BE2C (cell line): ENCODE measurements at regions not wholly inside any gene's neighbourhood (a gene's known extent, or its start where the extent isn't known, plus 50 kb on each side); places are given as distances from the start of the nearest gene placed in this dataset.

Experiments
- DNase-seq: peaks from one replicate; pipeline ENCODE4 v3.0.0-alpha.2; 2020
- H3K27me3 ChIP-seq: fragments of 250-450 bp; sonication (Bioruptor Pico); 2 replicates; pipeline ENCODE4 v1.5.1; 2020; ENCODE audit warnings: mild to moderate bottlenecking
- H3K36me3 ChIP-seq: fragments of 250-450 bp; sonication (Bioruptor Pico); 2 replicates; pipeline ENCODE4 v1.5.1; 2020; ENCODE audit warnings: mild to moderate bottlenecking
- H3K4me1 ChIP-seq: fragments of 250-450 bp; sonication (Bioruptor Pico); 2 replicates; pipeline ENCODE4 v1.5.1; 2020
- H3K4me3 ChIP-seq: 2 replicates; pipeline ENCODE4 v1.5.1; 2011; ENCODE audit warnings: low read depth, low read length
- H3K9me3 ChIP-seq: fragments of 250-450 bp; sonication (Bioruptor Pico); 2 replicates; pipeline ENCODE4 v1.5.1; 2020
- TF ChIP-seq, protein P1 (sequence below): IDR thresholded peaks from 2 replicates; pipeline ENCODE4 v1.5.1; 2012; ENCODE audit warnings: mild to moderate bottlenecking, low read depth, low read length

GRCh38 chr6:126643352-126643751 is 303.4 kb downstream of the CENPW start:
- TF ChIP-seq, protein P1, sequence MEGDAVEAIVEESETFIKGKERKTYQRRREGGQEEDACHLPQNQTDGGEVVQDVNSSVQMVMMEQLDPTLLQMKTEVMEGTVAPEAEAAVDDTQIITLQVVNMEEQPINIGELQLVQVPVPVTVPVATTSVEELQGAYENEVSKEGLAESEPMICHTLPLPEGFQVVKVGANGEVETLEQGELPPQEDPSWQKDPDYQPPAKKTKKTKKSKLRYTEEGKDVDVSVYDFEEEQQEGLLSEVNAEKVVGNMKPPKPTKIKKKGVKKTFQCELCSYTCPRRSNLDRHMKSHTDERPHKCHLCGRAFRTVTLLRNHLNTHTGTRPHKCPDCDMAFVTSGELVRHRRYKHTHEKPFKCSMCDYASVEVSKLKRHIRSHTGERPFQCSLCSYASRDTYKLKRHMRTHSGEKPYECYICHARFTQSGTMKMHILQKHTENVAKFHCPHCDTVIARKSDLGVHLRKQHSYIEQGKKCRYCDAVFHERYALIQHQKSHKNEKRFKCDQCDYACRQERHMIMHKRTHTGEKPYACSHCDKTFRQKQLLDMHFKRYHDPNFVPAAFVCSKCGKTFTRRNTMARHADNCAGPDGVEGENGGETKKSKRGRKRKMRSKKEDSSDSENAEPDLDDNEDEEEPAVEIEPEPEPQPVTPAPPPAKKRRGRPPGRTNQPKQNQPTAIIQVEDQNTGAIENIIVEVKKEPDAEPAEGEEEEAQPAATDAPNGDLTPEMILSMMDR = no peak
- H3K36me3 ChIP-seq = no peaks in the 10 kb centered on the region
- DNase-seq = no peak

DNA sequence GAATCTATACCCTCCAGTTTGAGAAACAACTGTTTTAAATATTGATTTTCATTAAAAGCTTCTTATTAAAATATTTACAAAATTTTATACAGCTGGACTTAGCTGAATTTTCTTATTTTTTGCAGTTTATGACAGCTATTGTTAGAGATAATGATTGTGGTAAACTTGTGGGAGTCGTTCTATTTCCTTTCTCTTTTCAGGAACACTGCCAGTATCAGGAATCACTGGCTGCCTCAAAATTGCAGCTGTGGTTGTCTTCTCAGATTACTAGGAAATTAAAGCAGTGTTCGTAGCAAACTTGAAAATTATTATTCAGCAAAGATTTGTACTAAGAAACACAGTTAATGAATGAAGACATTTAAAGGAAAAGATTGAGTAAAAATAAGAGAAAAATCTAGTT is 311.0 kb downstream of the CENPW start:
- Histone ChIP-seq H3K4me3 (no peak overlapping the region), H3K4me1 (no peaks in the 10 kb centered on the region), H3K36me3 (no peaks in the 10 kb centered on the region), H3K27me3 (no peaks in the 10 kb centered on the region), H3K9me3 (no peaks in the 10 kb centered on the region)
- TF ChIP-seq, protein P1 = no peak
- DNase-seq = no peak

More at GRCh38 chr6:126643352-126643751, 303.4 kb downstream of the CENPW start:
- Histone ChIP-seq H3K27me3 (no peaks in the 10 kb centered on the region), H3K4me3 (no peak overlapping the region), H3K9me3 (no peaks in the 10 kb centered on the region), H3K4me1 (no peaks in the 10 kb centered on the region)

GRCh38 chr6:126657561-126658175 is 317.8 kb downstream of the CENPW start:
- no peak overlapping the region for H3K4me3 ChIP-seq
- no peaks in the 10 kb centered on the region for H3K27me3 ChIP-seq
- H3K9me3 ChIP-seq = no peaks in the 10 kb centered on the region
- H3K36me3 ChIP-seq = no peaks in the 10 kb centered on the region
- H3K4me1 ChIP-seq = no peaks in the 10 kb centered on the region
- DNase-seq = peak; percentile 48
- TF ChIP-seq, protein P1 = peak; percentile 70

- Histone ChIP-seq H3K9me3 (no peaks in the 10 kb centered on the region), H3K4me3 (no peak overlapping the region), H3K27me3 (no peaks in the 10 kb centered on the region), H3K36me3 (no peaks in the 10 kb centered on the region), H3K4me1 (no peaks in the 10 kb centered on the region)
- no peak for DNase-seq
- TF ChIP-seq, protein P1 = no peak
Observed at GRCh38 chr6:126660376-126660775, 320.5 kb downstream of the CENPW start.

GRCh38 chr6:126661646-126662045 is 321.7 kb downstream of the CENPW start:
- no peak for DNase-seq
- TF ChIP-seq, protein P1 = no peak
- no peaks in the 10 kb centered on the region for H3K36me3 ChIP-seq
- H3K4me3 ChIP-seq = no peak overlapping the region
- H3K27me3 ChIP-seq = no peaks in the 10 kb centered on the region
- no peaks in the 10 kb centered on the region for H3K4me1 ChIP-seq
- H3K9me3 ChIP-seq = no peaks in the 10 kb centered on the region

DNA sequence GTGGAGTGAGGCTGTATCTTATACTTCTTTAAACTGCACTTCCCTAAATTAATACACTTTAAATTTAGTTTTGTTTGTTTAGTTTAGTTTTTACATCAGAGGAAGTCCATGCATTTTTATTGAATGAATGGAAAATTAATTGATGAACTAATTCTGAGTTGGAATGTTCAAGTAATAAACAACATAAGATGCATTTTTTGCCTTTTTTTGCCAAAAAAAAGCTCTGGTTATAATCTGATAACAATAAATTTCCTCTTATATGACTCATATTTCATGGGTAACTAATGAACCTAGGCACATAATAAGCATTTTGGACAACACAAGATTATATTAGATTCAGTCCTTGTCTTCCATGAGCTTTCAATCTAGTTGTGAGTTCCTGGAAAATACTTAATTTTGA is 323.1 kb downstream of the CENPW start:
- no peak for DNase-seq
- TF ChIP-seq, protein P1 = no peak
- Histone ChIP-seq H3K9me3 (no peaks in the 10 kb centered on the region), H3K36me3 (no peaks in the 10 kb centered on the region), H3K27me3 (no peaks in the 10 kb centered on the region), H3K4me3 (no peak overlapping the region), H3K4me1 (no peaks in the 10 kb centered on the region)
